Heart right ventricle (tissue), 15 donors: ENCODE measurements at regions not wholly inside any gene's neighbourhood (a gene's known extent, or its start where the extent isn't known, plus 50 kb on each side); places are given as distances from the start of the nearest gene placed in this dataset.

ENCODE experiments used
- ATAC-seq, 8 donors: fragments of 200-7000 bp; cut with Tn5 transposase; one replicate each; pipeline ENCODE4 v1.9.1; 2020; ENCODE audit warnings: mild to moderate bottlenecking in 8 of 8, moderate library complexity in 8 of 8, moderate number of reproducible peaks in 1 of 8
- DNase-seq, 2 donors: peaks; one replicate each; pipeline ENCODE4 v3.0.0-alpha.2; 2020
- H3K27ac ChIP-seq, 10 donors: fragments of 200-600 bp; sonication (generic) in 2 of 10; one replicate each; pipeline versions ENCODE4 v1.5.0 to v1.8.0; 2020 to 2022; ENCODE audit warnings: mild to moderate bottlenecking in 3 of 10
- H3K27me3 ChIP-seq, 7 donors: fragments of 200-600 bp; one replicate each; pipeline ENCODE4 v1.8.0; 2021 to 2022; ENCODE audit warnings: mild to moderate bottlenecking in 2 of 7
- H3K36me3 ChIP-seq, 9 donors: fragments of 200-600 bp; sonication (generic) in 1 of 9; one replicate each; pipeline versions ENCODE4 v1.5.0 to v1.8.0; 2020 to 2022; ENCODE audit warnings: mild to moderate bottlenecking in 2 of 9
- H3K4me1 ChIP-seq, 9 donors: fragments of 200-600 bp; sonication (generic) in 1 of 9; one replicate each; pipeline versions ENCODE4 v1.5.0 to v1.8.0; 2020 to 2022; ENCODE audit warnings: mild to moderate bottlenecking in 4 of 9
- H3K4me3 ChIP-seq, 10 donors: fragments of 200-600 bp; sonication (generic) in 2 of 10; one replicate each; pipeline versions ENCODE4 v1.5.0 to v1.8.0; 2020 to 2022; ENCODE audit warnings: mild to moderate bottlenecking in 7 of 10, moderate library complexity in 2 of 10
- H3K9me3 ChIP-seq, 11 donors: fragments of 200-600 bp in 10 of 11; sonication (generic) in 2 of 11; one replicate each; pipeline versions ENCODE4 v1.5.0 to v1.8.0; 2013 to 2022; ENCODE audit warnings: mild to moderate bottlenecking in 2 of 11, control low read depth in 1 of 11, moderate library complexity in 1 of 11
- CTCF ChIP-seq, 9 donors: fragments of 200-600 bp; sonication (generic) in 2 of 9; IDR thresholded peaks; one replicate each; pipeline versions ENCODE4 v1.5.0 to v1.8.0; 2021 to 2022; ENCODE audit warnings: antibody characterized with exemption in 9 of 9, mild to moderate bottlenecking in 5 of 9, moderate library complexity in 1 of 9
- intact Hi-C, 10 donors: fragments of 100-400 bp; cut with DNase I; formaldehyde crosslinking; loops; one replicate each; pipeline versions ENCODE4 v1.11.1 to v1.14.2; 2022
- microRNA-seq, 2 donors: library from miRNA; unstranded; fragments of <30 nt; microRNA quantifications; one replicate each; pipeline ENCODE4 v1.2.0, GENCODE V29; 2021
- donor health status: Arrhythmogenic right ventricular cardiomyopathy.
- donor health status: ischemic (EF 13 %, LVEDD 7.1; RV severe dilation, severe dysfunction).
- donor health status: DM: no; HTN: yes; CAD: no.
- donor health status: DM: no; HTN: no; CAD: no.
- donor health status: ischemic (EF 25% LVEDD 6.9; RV normal size, moderate dysfunction).
- donor health status: ischemic (EF 25% LVEDD 5.7; RV mildly dilated, moderate dysfunction).
- donor health status: healthy.
- donor health status: DM: yes; HTN: yes; CAD: no.
- donor health status: Ischemic cardiomyopathy.
- donor health status: ischemic (EF 35%, LVEDD 5.7; RV mildly dilated, moderate dysfunction).
- donor health status: nonischemic (EF 11% LVEDD 7.7; RV severe dilation, severe dysfunction).
- donor health status: DM: yes; HTN: yes; CAD: no.
- donor health status: PGD.
- donor health status: ischemic (EF 29% LVEDD 5.4; RV normal size, mild dysfunction).
- donor health status: nonischemic (EF 23%, LVEDD 6.1; RV moderate dilation, normal function).

DNA sequence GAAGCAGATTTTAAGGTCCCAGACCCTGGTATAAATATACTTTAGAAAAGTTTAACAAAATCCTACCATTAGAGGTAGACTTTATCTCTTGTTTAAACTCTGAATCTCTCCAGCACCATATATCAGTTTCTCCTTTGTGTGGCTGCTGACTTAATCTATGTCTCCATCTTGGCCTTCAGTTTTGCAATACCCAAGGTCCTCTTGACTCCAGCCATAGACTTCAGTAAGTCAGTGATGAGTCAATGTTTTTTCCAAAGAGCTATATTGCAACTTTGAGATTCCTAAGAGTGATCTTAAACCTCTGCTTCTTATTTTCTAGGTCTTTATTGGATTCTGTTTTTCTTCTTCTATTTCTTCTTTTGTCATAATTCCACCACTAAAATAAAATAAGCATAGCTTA, 50.8 kb upstream of the ADGRL3 start:
- TF ChIP-seq CTCF (IDR thresholded peaks at IDR 0.05), result no peak
- intact Hi-C loops, result no loop called here
- no peak for DNase-seq
- Histone ChIP-seq H3K36me3 (no peaks in the 10 kb centered on the region), H3K4me3 (no peak overlapping the region), H3K27ac (no peak overlapping the region), H3K9me3 (no peaks in the 10 kb centered on the region), H3K4me1 (no peaks in the 10 kb centered on the region), H3K27me3 (peaks cover 0 to 3% (median 0%) of the 10 kb centered on the region in 7 donors)
- ATAC-seq, result no peak

Small RNAs in the stretch of these regions (microRNA-seq; reads per million reads assigned to microRNA genes)
- 0 reads per million in 2 donors for gene MIR548AG1
